NCI-H524 (cell line): ENCODE measurements at regions not wholly inside any gene's neighbourhood (a gene's known extent, or its start where the extent isn't known, plus 50 kb on each side); places are given as distances from the start of the nearest gene placed in this dataset.

Experiments used
- DNase-seq, 2 experiments: peaks; one replicate each; lab custom pipeline; 2025; lab: John Stamatoyannopoulos, UW

- no peak for DNase-seq
These were observed 428.9 kb upstream of the FANCL start for GRCh38 chr2:58669998-58670397.

GRCh38 chr2:58667137-58667774 is 426.1 kb upstream of the FANCL start:
- no peak for DNase-seq

- no peak for DNase-seq
These were observed 425.3 kb upstream of the FANCL start for GRCh38 chr2:58666323-58666970.

GRCh38 chr2:58665154-58665553 is 424.0 kb upstream of the FANCL start:
- DNase-seq: no peak

- DNase-seq: no peak
These were observed 423.5 kb upstream of the FANCL start for GRCh38 chr2:58664523-58665151.

DNA sequence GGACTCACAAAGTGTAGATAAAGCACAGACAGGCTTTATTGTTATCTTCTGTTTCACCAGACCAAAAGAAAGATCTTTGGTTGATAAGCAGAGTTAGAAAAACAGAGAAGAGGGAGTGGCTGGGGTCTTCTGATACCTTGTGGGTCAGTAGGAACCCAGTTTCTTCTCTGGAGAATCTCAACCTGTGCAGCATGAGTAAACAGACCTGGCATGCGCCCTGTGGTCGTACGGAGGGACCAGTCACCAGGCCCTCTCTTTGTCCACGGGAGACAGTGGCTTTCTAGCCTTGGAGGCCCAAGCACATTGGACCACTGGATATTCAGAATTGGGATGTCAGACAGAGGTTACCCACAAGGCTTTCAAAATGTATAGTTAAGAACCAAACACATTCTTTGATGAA is 418.9 kb upstream of the FANCL start:
- DNase-seq: no peak

- no peak for DNase-seq
These were observed 414.0 kb upstream of the FANCL start for GRCh38 chr2:58655152-58655551.

GRCh38 chr2:58651930-58652329 is 410.8 kb upstream of the FANCL start:
- no peak for DNase-seq

DNA sequence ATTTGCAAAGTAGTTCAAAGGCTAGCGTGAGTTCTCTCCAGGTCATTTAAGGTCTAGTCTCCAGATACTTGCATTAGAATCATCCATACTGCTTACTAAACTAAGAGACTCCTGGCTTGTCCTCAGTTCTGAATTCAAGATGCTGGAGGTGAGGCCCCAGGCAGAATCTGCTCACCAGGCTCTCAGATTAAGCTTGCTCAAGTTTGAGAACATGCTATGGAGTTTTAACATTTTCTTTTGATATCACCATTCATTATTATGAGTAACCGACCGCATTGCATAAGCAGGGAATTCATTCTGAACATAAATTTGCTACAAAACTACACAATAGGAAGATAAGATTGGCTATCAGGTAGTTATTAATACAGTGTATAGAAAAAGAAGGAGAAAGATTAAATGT is 409.7 kb upstream of the FANCL start:
- no peak for DNase-seq

DNA sequence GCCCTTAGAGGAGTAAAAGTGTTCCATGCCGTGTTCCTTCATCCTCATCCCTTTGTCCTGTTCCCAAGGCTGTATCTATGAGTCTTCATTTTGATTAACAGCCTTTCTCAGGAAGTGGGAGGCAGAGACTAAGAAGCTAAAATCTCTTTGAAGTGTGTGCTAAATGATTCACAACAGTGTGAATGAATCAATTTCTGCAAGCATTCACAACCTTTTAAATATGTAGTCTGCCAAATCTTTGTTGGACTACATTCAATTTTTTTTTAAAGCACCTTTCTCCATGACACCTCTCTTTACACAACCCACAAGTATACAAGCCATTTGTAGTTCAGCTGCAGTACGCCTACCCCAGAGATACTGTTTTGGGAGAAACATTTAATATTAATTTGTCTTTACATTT is 408.6 kb upstream of the FANCL start:
- no peak for DNase-seq

DNA sequence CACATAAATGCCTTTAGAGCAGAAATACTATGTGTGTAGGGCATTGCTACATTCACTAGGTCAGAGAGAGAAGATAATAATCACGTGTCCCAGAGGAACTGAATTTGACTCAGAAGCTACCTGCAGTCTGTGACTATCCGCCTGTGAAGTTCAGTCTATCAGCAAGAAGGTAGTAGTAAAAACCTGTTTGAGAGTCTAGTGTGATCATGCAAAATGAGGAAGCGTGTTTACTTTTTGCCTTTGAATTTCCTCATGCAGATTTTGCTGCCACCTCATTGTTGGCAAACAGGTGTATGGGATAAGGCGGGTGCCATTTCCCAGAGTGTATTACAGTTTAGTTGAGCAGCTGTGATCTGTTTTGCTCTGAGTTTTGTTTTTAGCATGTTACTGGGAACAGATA is 403.9 kb upstream of the FANCL start:
- DNase-seq: no peak

GRCh38 chr2:58644451-58644850 is 403.3 kb upstream of the FANCL start:
- peak; percentile 73 to 83 for DNase-seq

- no peak for DNase-seq
These were observed 399.9 kb upstream of the FANCL start for GRCh38 chr2:58641001-58641400.

GRCh38 chr2:58640042-58640441 is 398.9 kb upstream of the FANCL start:
- peak; percentile 79 to 91 for DNase-seq

DNA sequence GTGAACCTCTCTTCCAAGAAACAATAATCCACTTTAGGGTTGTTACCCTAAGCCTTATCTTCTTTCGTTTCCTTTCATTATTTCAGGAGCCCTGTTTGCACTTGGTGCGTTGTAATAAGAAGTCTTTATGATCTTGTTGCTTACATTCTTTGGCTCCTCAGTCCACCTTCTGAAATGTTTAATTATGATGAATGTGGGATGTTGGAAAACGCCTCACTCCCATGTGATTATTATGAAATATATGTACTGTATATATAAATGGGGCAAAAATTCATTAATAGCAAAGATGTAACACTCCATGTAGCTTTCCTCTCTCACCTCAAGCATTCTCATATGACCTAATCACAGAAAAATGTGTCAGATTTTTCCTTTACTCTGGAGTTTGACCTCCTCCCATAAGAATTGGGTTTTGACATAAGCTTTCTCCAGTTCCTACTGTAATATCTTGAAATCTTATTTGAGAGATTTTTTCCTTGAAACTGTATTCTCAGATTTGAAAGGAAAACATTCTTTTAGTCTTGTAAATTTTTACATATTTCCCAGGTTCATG is 397.2 kb upstream of the FANCL start:
- no peak for DNase-seq

GRCh38 chr2:58636872-58637271 is 395.7 kb upstream of the FANCL start:
- DNase-seq: no peak

DNA sequence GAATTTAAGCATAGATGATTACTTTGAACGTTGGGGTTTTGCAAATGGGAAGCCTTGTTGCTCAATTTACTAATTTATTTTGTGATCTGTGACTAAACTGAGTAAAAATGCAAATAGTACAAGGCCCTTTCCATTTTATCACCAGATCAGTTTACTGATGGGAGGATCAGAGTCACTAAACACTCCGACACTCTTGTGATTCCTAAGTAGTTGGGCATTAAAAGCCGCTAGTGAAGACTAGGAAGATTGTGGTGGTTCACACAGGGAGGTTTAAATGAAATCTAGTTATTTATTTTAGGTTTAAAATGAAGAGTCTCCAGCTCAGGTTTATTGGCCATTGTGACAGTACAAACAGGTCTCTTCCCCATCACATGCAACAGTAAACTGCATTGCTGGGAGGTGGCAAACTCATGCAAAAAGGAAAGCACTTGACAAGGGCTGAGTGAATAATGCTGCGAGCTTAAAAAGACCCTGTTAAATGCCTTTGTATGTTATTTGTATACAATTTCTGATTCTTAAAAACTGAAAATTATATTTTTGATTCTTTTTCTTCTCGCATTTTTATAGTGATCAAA is 394.8 kb upstream of the FANCL start:
- no peak for DNase-seq

- no peak for DNase-seq
These were observed 393.7 kb upstream of the FANCL start for GRCh38 chr2:58634653-58635370.

DNA sequence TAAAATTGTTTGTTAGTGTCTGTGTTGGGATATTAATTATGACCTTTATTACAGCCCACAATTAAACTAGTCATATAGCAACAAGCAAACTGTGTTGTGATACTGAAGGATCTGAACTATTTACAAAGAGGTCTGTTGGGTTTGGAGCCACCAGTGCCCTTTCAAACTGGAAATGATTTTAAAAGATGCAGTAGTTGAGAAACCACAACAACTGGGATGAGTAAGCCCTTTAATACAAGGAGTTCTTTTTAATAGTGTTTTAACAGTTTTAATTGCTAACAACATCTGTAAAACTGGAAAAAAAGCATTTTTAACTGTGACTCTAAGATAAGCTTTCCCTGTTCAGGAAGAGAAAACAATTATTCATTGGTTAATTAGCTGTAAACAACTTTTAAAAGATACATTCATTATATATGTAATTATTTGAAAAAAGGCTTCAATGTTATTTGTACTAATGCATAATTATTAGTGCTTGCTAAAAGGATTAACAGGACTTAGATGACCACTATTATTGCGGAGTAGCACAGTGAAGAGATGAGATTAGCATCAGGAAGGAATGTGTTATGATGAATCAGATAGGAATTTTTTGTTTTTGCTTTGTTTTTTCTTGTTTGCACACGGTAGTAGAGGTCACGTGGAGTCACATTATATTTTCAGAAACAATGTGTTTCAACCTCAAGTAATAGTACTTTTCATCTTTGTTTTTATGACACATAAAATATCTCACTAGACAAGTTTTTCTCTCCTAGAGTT is 392.7 kb upstream of the FANCL start:
- no peak for DNase-seq

- DNase-seq: no peak
These were observed 390.9 kb upstream of the FANCL start for GRCh38 chr2:58631986-58632385.

GRCh38 chr2:58629545-58630119 is 388.5 kb upstream of the FANCL start:
- DNase-seq: no peak
